LNCAP (cell line): ENCODE measurements at regions not wholly inside any gene's neighbourhood (a gene's known extent, or its start where the extent isn't known, plus 50 kb on each side); places are given as distances from the start of the nearest gene placed in this dataset.

Experiments used
- CTCF ChIP-seq: fragments of 450-650 bp; IDR thresholded peaks from 2 replicates; pipeline ENCODE4 v1.5.1; 2017; ENCODE audit warnings: mild to moderate bottlenecking

DNA sequence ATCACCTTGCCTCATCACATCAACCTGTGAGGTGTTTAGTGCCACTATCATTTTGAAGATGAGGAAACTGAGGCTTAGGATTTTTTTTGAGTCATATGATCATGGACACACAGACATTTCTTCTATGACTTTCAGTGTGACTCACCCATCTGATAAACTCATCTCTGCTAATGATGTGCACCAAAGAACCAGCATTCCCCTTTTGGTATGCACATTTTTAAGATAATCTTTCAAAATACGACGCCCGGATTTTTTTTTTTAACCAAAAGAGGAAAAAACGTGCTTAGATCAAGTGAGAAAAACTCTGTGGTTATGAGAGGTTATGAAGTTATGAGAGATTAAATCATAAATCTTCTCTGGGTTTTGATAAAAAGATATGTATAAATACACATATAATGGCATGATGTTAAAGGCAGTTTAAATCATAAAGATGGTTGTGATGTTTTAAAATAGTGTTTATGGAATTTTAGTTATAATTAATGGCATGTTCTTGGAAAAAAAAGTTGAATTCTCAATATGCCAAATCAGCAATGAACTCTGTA lies 948.1 kb downstream of the TMTC2 start:
- TF ChIP-seq CTCF, result no peak

- no peak for TF ChIP-seq CTCF
Observed at GRCh38 chr12:83630526-83630925, 943.8 kb downstream of the TMTC2 start.

DNA sequence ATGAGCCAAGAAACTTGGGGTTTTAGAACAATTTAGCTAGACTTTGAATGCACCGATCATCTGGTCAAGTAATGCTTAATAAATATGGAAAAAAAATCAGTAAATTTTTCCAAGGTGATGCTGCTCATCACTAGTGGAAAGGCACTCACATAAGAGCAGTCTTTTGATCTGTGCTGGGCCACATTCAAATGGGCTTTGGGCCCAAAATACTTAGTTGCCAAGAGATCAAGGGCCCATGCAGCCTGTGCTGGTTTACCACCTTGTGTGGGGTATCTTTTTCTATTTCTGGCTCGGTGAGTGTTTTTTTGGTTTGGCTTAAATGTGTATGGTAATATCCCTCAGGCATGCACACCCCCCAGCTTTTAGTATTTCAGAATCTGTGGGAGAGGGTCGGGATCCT lies 943.2 kb downstream of the TMTC2 start:
- TF ChIP-seq CTCF, result no peak

GRCh38 chr12:83622205-83622604 lies 935.5 kb downstream of the TMTC2 start:
- no peak for TF ChIP-seq CTCF

DNA sequence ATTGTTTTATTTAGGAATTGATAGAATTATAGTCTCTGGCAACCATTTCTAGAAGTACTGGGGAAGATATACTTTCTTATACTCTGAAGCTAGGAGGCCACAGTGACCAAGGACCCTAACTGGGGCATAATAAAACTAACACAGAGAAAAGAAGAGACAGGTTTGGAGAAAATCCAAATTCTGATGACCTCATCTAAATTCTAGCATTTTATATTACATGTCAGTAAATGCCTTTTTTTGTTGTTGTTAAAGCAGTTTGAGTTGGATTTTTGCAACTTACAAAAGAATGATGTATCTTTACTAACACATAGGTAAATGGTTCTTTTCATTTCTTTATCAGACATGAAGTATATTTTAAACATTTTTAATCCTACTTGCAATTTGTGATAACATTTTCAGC lies 933.3 kb downstream of the TMTC2 start:
- TF ChIP-seq CTCF, result no peak

DNA sequence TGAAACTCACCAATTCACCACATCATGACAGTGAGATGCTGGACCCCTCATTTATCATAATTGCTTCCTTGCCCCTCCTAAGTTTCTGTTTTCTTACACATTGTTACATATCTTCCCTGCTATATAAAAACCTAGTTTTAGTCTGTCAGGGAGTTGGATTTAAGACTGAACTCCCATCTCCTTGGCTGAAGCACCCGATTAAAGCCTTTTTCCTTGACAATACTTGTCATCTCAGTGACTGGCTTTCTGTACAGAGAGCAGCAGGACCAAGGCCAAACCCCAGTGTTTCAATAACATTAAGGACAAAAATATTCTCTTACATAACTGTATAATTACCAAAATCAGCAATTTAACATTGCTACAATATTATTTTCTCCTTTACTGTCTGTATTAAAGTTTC lies 928.4 kb downstream of the TMTC2 start:
- TF ChIP-seq CTCF, result no peak

DNA sequence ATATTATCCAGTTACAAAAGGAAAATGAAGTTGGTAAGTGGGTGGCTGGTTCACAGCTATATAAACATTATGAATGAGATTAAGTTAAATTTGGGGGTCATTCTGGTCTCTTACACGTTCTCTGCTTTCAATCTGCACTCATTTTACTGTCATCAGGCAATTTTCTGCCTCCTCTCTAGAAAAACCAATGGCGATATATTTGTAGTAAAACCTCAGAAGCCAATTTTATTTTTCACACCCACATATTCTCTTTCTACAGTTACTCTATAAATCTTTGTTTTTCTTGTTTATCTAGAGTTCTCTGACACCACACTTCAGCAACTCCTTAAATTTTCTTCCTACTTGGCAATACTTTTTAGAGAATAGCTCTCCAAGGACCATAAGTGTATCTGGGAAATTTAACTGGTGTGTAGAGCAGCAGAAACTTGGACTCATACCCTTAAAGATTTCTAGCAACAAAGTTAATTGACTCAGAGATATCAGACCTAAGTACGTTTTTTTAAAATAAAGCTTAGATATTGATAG lies 926.9 kb downstream of the TMTC2 start:
- no peak for TF ChIP-seq CTCF

- TF ChIP-seq CTCF, result no peak
Observed at GRCh38 chr12:83603106-83603505, 916.4 kb downstream of the TMTC2 start.
